Common myeloid progenitor, CD34-positive (primary cell): ENCODE measurements at regions not wholly inside any gene's neighbourhood (a gene's known extent, or its start where the extent isn't known, plus 50 kb on each side); places are given as distances from the start of the nearest gene placed in this dataset.

Source experiments
- CTCF ChIA-PET: fragments of 350-600 bp; sonication (Branson Sonifier 250); formaldehyde crosslinking; loops from one replicate; lab custom pipeline; 2021; ENCODE audit warnings: antibody characterized with exemption; lab: Charles Lee
- POLR2A ChIA-PET: fragments of 350-600 bp; sonication (Branson Sonifier 250); formaldehyde crosslinking; loops from one replicate; lab custom pipeline; 2021; ENCODE audit warnings: antibody characterized with exemption; lab: Charles Lee
- DNase-seq, 3 donors: peaks; one replicate each; pipeline versions ENCODE4 v3.0.0 to v3.0.0-alpha.2; 2013
- H3K27ac ChIP-seq, 2 experiments: 1 replicate in 1 of 2; 2 replicates in 1 of 2; pipeline ENCODE4 v1.7.0; 2013; ENCODE audit warnings: inconsistent platforms in 2 of 2, low read length in 2 of 2, mild to moderate bottlenecking in 2 of 2, low read depth in 1 of 2, moderate library complexity in 1 of 2; ENCODE audit not compliant: severe bottlenecking in 2 of 2, insufficient read depth in 1 of 2, poor library complexity in 1 of 2
- H3K27me3 ChIP-seq, 5 experiments: replicated peaks in 2 of 5; 1 replicate in 3 of 5; 2 replicates in 2 of 5; pipeline versions ENCODE4 v1.6.1 to v1.7.0; 2013; ENCODE audit warnings: low read length in 4 of 5, mild to moderate bottlenecking in 2 of 5, moderate library complexity in 2 of 5, inconsistent platforms in 1 of 5; ENCODE audit not compliant: insufficient read depth in 5 of 5, control insufficient read depth in 4 of 5
- H3K36me3 ChIP-seq, 4 experiments: 1 replicate in 2 of 4; 2 replicates in 2 of 4; pipeline versions ENCODE4 v1.6.1 to v1.7.0; 2013; ENCODE audit warnings: low read length in 3 of 4, control low read depth in 1 of 4, mild to moderate bottlenecking in 1 of 4; ENCODE audit not compliant: control insufficient read depth in 4 of 4, insufficient read depth in 4 of 4
- H3K4me1 ChIP-seq, 4 experiments: 1 replicate in 3 of 4; 2 replicates in 1 of 4; pipeline versions ENCODE4 v1.6.1 to v1.7.1; 2013; ENCODE audit warnings: low read length in 3 of 4, mild to moderate bottlenecking in 3 of 4, control low read depth in 1 of 4, inconsistent platforms in 1 of 4, moderate library complexity in 1 of 4; ENCODE audit not compliant: control insufficient read depth in 4 of 4, insufficient read depth in 4 of 4; ENCODE audit errors: control extremely low read depth in 1 of 4
- H3K4me3 ChIP-seq, 7 experiments: 1 replicate in 4 of 7; 2 replicates in 3 of 7; pipeline versions ENCODE4 v1.5.1 to v1.7.0; 2013; ENCODE audit warnings: mild to moderate bottlenecking in 7 of 7, low read length in 6 of 7, moderate library complexity in 6 of 7, inconsistent platforms in 2 of 7, low read depth in 2 of 7, control low read depth in 1 of 7; ENCODE audit not compliant: insufficient read depth in 4 of 7, control insufficient read depth in 1 of 7; ENCODE audit errors: extremely low read depth in 1 of 7
- H3K9me3 ChIP-seq, 5 experiments: 1 replicate in 4 of 5; 2 replicates in 1 of 5; pipeline versions ENCODE4 v1.6.1 to v1.7.1; 2013; ENCODE audit warnings: low read length in 4 of 5, mild to moderate bottlenecking in 2 of 5, inconsistent platforms in 1 of 5, low read depth in 1 of 5, moderate library complexity in 1 of 5; ENCODE audit not compliant: control insufficient read depth in 4 of 5, insufficient read depth in 2 of 5; ENCODE audit errors: control extremely low read depth in 1 of 5
- WGBS: methylation state at CpG from one replicate; pipeline ENCODE4 v1.1.5; 2013; ENCODE audit not compliant: insufficient coverage; 5-methylcytosine and 5-hydroxymethylcytosine counted together

- POLR2A ChIA-PET = interaction anchor here (0.6 kb wide), 1 partner anchor 59 kb away, joined by 4 read pairs; no protein-coding TSS in a partner anchor
- CTCF ChIA-PET = interaction anchor here (1.1 kb wide), 1 partner anchor 15 kb away, joined by 3 read pairs; no protein-coding TSS in a partner anchor
- no peaks in the 10 kb centered on the region for H3K27me3 ChIP-seq
- no peak overlapping the region for H3K27ac ChIP-seq
- peaks cover 0 to 2% (median 0%) of the 10 kb centered on the region in 5 experiments for H3K9me3 ChIP-seq
- H3K4me3 ChIP-seq = no peak overlapping the region
- H3K4me1 ChIP-seq = peaks cover 0 to under 1% (median 0%) of the 10 kb centered on the region in 4 experiments
- no peak for DNase-seq
- H3K36me3 ChIP-seq = no peaks in the 10 kb centered on the region
- 82% methylated on average over 4 of the region's 6 CpGs for WGBS
Observed at GRCh38 chr6:126091466-126091865, 105.1 kb downstream of the TRMT11 start.

GRCh38 chr6:126093108-126093507 lies 106.8 kb downstream of the TRMT11 start:
- ChIA-PET POLR2A (no interaction called here), CTCF (no interaction called here)
- no peak for DNase-seq
- no peaks in the 10 kb centered on the region for H3K36me3 ChIP-seq
- no CpG with 5 or more reads among the region's 2 CpGs for WGBS
- H3K9me3 ChIP-seq = peaks cover 0 to 2% (median 0%) of the 10 kb centered on the region in 5 experiments
- no peaks in the 10 kb centered on the region for H3K27me3 ChIP-seq
- no peak overlapping the region for H3K4me3 ChIP-seq
- peaks cover 0 to 3% (median 0%) of the 10 kb centered on the region in 4 experiments for H3K4me1 ChIP-seq
- H3K27ac ChIP-seq = no peak overlapping the region

GRCh38 chr6:126094411-126094810 lies 108.1 kb downstream of the TRMT11 start:
- WGBS = 97% methylated on average over 4 of the region's 4 CpGs
- Histone ChIP-seq H3K4me1 (peaks cover 0 to 3% (median 0%) of the 10 kb centered on the region in 4 experiments), H3K9me3 (peaks cover 0 to 2% (median 0%) of the 10 kb centered on the region in 5 experiments), H3K4me3 (no peak overlapping the region), H3K36me3 (no peaks in the 10 kb centered on the region), H3K27ac (no peak overlapping the region), H3K27me3 (no peaks in the 10 kb centered on the region)
- ChIA-PET CTCF (no interaction called here), POLR2A (no interaction called here)
- DNase-seq = no peak

- no CpG with 5 or more reads among the region's 4 CpGs for WGBS
- ChIA-PET CTCF (interaction anchor here (1.3 kb wide), 1 partner anchor 44 kb away, joined by 3 read pairs; no protein-coding TSS in a partner anchor), POLR2A (no interaction called here)
Observed at GRCh38 chr6:126100386-126100785, 114.0 kb downstream of the TRMT11 start.

GRCh38 chr6:126102358-126102757 lies 116.0 kb downstream of the TRMT11 start:
- H3K9me3 ChIP-seq = peaks cover 0 to 2% (median 0%) of the 10 kb centered on the region in 5 experiments
- no peak overlapping the region for H3K4me3 ChIP-seq
- 78% methylated on average over 3 of the region's 5 CpGs for WGBS
- H3K36me3 ChIP-seq = peaks cover 0 to 2% (median 0%) of the 10 kb centered on the region in 4 experiments
- H3K27ac ChIP-seq = no peak overlapping the region
- DNase-seq = no peak
- POLR2A ChIA-PET = interaction anchor here (0.6 kb wide), 1 partner anchor 10 kb away, joined by 3 read pairs; no protein-coding TSS in a partner anchor
- H3K4me1 ChIP-seq = peaks cover 0 to 3% (median 1%) of the 10 kb centered on the region in 4 experiments
- CTCF ChIA-PET = no interaction called here
- H3K27me3 ChIP-seq = no peaks in the 10 kb centered on the region

More at GRCh38 chr6:126100386-126100785, 114.0 kb downstream of the TRMT11 start:
- Histone ChIP-seq H3K9me3 (peaks cover 0 to 2% (median 0%) of the 10 kb centered on the region in 5 experiments), H3K4me1 (peaks cover 0 to 3% (median 0%) of the 10 kb centered on the region in 4 experiments), H3K4me3 (no peak overlapping the region), H3K27ac (no peak overlapping the region), H3K36me3 (peaks cover 0 to 2% (median 0%) of the 10 kb centered on the region in 4 experiments), H3K27me3 (no peaks in the 10 kb centered on the region)
- DNase-seq = no peak

- POLR2A ChIA-PET = no interaction called here
- CTCF ChIA-PET = no interaction called here
- H3K4me3 ChIP-seq = no peak overlapping the region
- peaks cover 0 to 5% (median 0%) of the 10 kb centered on the region in 4 experiments for H3K4me1 ChIP-seq
- H3K27ac ChIP-seq = no peak overlapping the region
- DNase-seq = no peak
- H3K9me3 ChIP-seq = peaks cover 0 to 2% (median 0%) of the 10 kb centered on the region in 5 experiments
- peaks cover 0 to 2% (median 0%) of the 10 kb centered on the region in 4 experiments for H3K36me3 ChIP-seq
- 100% methylated on average over 3 of the region's 3 CpGs for WGBS
- no peaks in the 10 kb centered on the region for H3K27me3 ChIP-seq
Observed at GRCh38 chr6:126103993-126104392, 117.7 kb downstream of the TRMT11 start.

GRCh38 chr6:126107475-126108166 lies 121.3 kb downstream of the TRMT11 start:
- POLR2A ChIA-PET = interaction anchor here (0.6 kb wide), 1 partner anchor 55 kb away, joined by 4 read pairs; no protein-coding TSS in a partner anchor

More at GRCh38 chr6:126107475-126108166, 121.3 kb downstream of the TRMT11 start:
- 100% methylated on average over 9 of the region's 10 CpGs for whole genome bisulfite sequencing
- no peak for DNase-seq
- H3K36me3 ChIP-seq = peaks cover 0 to 2% (median 0%) of the 10 kb centered on the region in 4 experiments
- no peak overlapping the region for H3K4me3 ChIP-seq
- H3K27me3 ChIP-seq = no peaks in the 10 kb centered on the region
- H3K27ac ChIP-seq = no peak overlapping the region
- CTCF ChIA-PET = no interaction called here
- H3K4me1 ChIP-seq = peaks cover 0 to 15% (median 6%) of the 10 kb centered on the region in 4 experiments
- peaks cover 0 to 2% (median 0%) of the 10 kb centered on the region in 5 experiments for H3K9me3 ChIP-seq
